Mesendoderm (in vitro differentiated cells): ENCODE measurements at regions not wholly inside any gene's neighbourhood (a gene's known extent, or its start where the extent isn't known, plus 50 kb on each side); places are given as distances from the start of the nearest gene placed in this dataset.

ENCODE experiments used
- DNase-seq: peaks from one replicate; pipeline ENCODE4 v3.0.0; 2013
- H2AK5ac ChIP-seq: 2 replicates; pipeline ENCODE4 v1.6.1; 2013; ENCODE audit warnings: low read length, inconsistent platforms
- H2BK120ac ChIP-seq: 2 replicates; pipeline ENCODE4 v1.6.1; 2013; ENCODE audit warnings: low read depth, mild to moderate bottlenecking, low read length, moderate library complexity, mixed read lengths
- H2BK15ac ChIP-seq: replicated peaks from 2 replicates; pipeline ENCODE4 v1.6.1; 2013; ENCODE audit warnings: low read depth, mild to moderate bottlenecking, moderate library complexity
- H2BK5ac ChIP-seq: 2 replicates; pipeline ENCODE4 v1.6.1; 2013; ENCODE audit warnings: low read length, inconsistent platforms
- H3K18ac ChIP-seq: 2 replicates; pipeline ENCODE4 v1.6.1; 2013; ENCODE audit warnings: mild to moderate bottlenecking, low read length, mixed read lengths
- H3K23ac ChIP-seq: one replicate; pipeline ENCODE4 v1.6.1; 2013; ENCODE audit warnings: low read length
- H3K27ac ChIP-seq: 2 replicates; pipeline ENCODE4 v1.5.1; 2013; ENCODE audit warnings: low read depth, mild to moderate bottlenecking, inconsistent platforms, low read length, moderate library complexity
- H3K27me3 ChIP-seq: 2 replicates; pipeline ENCODE4 v1.6.1; 2013; ENCODE audit warnings: low read length, control low read depth, mild to moderate bottlenecking, inconsistent platforms; ENCODE audit not compliant: insufficient read depth, poor library complexity
- H3K36me3 ChIP-seq: 2 replicates; pipeline ENCODE4 v1.6.1; 2013; ENCODE audit warnings: low read length, inconsistent platforms; ENCODE audit not compliant: control insufficient read depth, insufficient read depth
- H3K4ac ChIP-seq: one replicate; pipeline ENCODE4 v1.6.1; 2013; ENCODE audit warnings: low read depth, mild to moderate bottlenecking, low read length, moderate library complexity
- H3K4me1 ChIP-seq: 2 replicates; pipeline ENCODE4 v1.6.1; 2013; ENCODE audit warnings: low read depth, low read length, inconsistent platforms; ENCODE audit not compliant: control insufficient read depth
- H3K4me2 ChIP-seq: 2 replicates; pipeline ENCODE4 v1.6.1; 2013; ENCODE audit warnings: low read length
- H3K4me3 ChIP-seq: 2 replicates; pipeline ENCODE4 v1.5.1; 2013; ENCODE audit warnings: mild to moderate bottlenecking, low read length
- H3K56ac ChIP-seq: one replicate; pipeline ENCODE4 v1.6.1; 2013; ENCODE audit warnings: low read length
- H3K79me1 ChIP-seq: 2 replicates; pipeline ENCODE4 v1.6.1; 2013; ENCODE audit warnings: low read length, inconsistent platforms
- H3K79me2 ChIP-seq: 2 replicates; pipeline ENCODE4 v1.6.1; 2013; ENCODE audit warnings: mild to moderate bottlenecking, low read length; ENCODE audit not compliant: control insufficient read depth, insufficient read depth
- H3K9ac ChIP-seq: 2 replicates; pipeline ENCODE4 v1.6.1; 2013; ENCODE audit warnings: low read length, inconsistent platforms
- H4K5ac ChIP-seq: one replicate; pipeline ENCODE4 v1.6.1; 2013; ENCODE audit warnings: low read length
- H4K8ac ChIP-seq: one replicate; pipeline ENCODE4 v1.6.1; 2013; ENCODE audit warnings: low read depth, mild to moderate bottlenecking, control low read depth, low read length, moderate library complexity
- WGBS: extraction: QIAGEN DNeasy Blood & Tissue Kit; methylation state at CpG from one replicate; pipeline ENCODE4 v1.1.7; 2013; ENCODE audit warnings: low lambda C conversion rate, missing lambda C conversion rate; ENCODE audit not compliant: insufficient coverage; ENCODE audit errors: extremely low coverage; 5-methylcytosine and 5-hydroxymethylcytosine counted together

- WGBS: no CpG with 5 or more reads among the region's 4 CpGs
- H3K56ac ChIP-seq: no peak overlapping the region
- H3K4me1 ChIP-seq: peaks cover 3% of the 10 kb centered on the region
- H3K18ac ChIP-seq: no peak overlapping the region
- H3K79me1 ChIP-seq: no peaks in the 10 kb centered on the region
- H3K4me2 ChIP-seq: no peak overlapping the region
- H3K4ac ChIP-seq: no peak overlapping the region
- H3K27ac ChIP-seq: no peak overlapping the region
- no peaks in the 10 kb centered on the region for H3K27me3 ChIP-seq
- no peak overlapping the region for H2AK5ac ChIP-seq
- H3K9ac ChIP-seq: no peak overlapping the region
- no peak overlapping the region for H2BK120ac ChIP-seq
- H2BK15ac ChIP-seq: no peak overlapping the region
- H4K8ac ChIP-seq: no peak overlapping the region
- no peaks in the 10 kb centered on the region for H3K36me3 ChIP-seq
- no peaks in the 10 kb centered on the region for H3K79me2 ChIP-seq
- peak; percentile 82 for DNase-seq
- H2BK5ac ChIP-seq: no peak overlapping the region
- H3K4me3 ChIP-seq: no peak overlapping the region
- no peak overlapping the region for H4K5ac ChIP-seq
- H3K23ac ChIP-seq: no peak overlapping the region
These were observed 146.9 kb upstream of the RARB start for GRCh38 chr3:25281041-25281731.

- Histone ChIP-seq H3K56ac (no peak overlapping the region), H3K27me3 (no peaks in the 10 kb centered on the region), H2BK5ac (no peak overlapping the region), H2AK5ac (no peak overlapping the region), H3K79me1 (no peaks in the 10 kb centered on the region), H3K18ac (peak overlapping the region; percentile 51), H3K23ac (no peak overlapping the region), H3K79me2 (no peaks in the 10 kb centered on the region), H3K27ac (no peak overlapping the region), H2BK120ac (no peak overlapping the region), H4K8ac (no peak overlapping the region), H3K9ac (no peak overlapping the region), H2BK15ac (no peak overlapping the region), H3K4me2 (no peak overlapping the region), H3K4me1 (peaks cover 3% of the 10 kb centered on the region), H3K4ac (no peak overlapping the region), H3K4me3 (no peak overlapping the region), H4K5ac (no peak overlapping the region), H3K36me3 (no peaks in the 10 kb centered on the region)
- DNase-seq: no peak
- WGBS: no CpG with 5 or more reads among the region's 2 CpGs
These were observed 146.3 kb upstream of the RARB start for GRCh38 chr3:25281732-25282126.

- no peak overlapping the region for H3K9ac ChIP-seq
- H2AK5ac ChIP-seq: no peak overlapping the region
- DNase-seq: no peak
- H3K4ac ChIP-seq: no peak overlapping the region
- H2BK15ac ChIP-seq: no peak overlapping the region
- no peak overlapping the region for H3K4me3 ChIP-seq
- WGBS: no CpG with 5 or more reads among the region's 3 CpGs
- no peak overlapping the region for H3K56ac ChIP-seq
- no peak overlapping the region for H4K5ac ChIP-seq
- H3K27ac ChIP-seq: no peak overlapping the region
- peaks cover 3% of the 10 kb centered on the region for H3K4me1 ChIP-seq
- H3K36me3 ChIP-seq: no peaks in the 10 kb centered on the region
- H2BK120ac ChIP-seq: no peak overlapping the region
- no peak overlapping the region for H2BK5ac ChIP-seq
- no peaks in the 10 kb centered on the region for H3K79me1 ChIP-seq
- H3K18ac ChIP-seq: no peak overlapping the region
- H3K27me3 ChIP-seq: no peaks in the 10 kb centered on the region
- H3K23ac ChIP-seq: no peak overlapping the region
- no peaks in the 10 kb centered on the region for H3K79me2 ChIP-seq
- no peak overlapping the region for H4K8ac ChIP-seq
- H3K4me2 ChIP-seq: no peak overlapping the region
These were observed 144.4 kb upstream of the RARB start for GRCh38 chr3:25283613-25284012.

- Histone ChIP-seq H4K5ac (no peak overlapping the region), H3K79me2 (no peaks in the 10 kb centered on the region), H2BK15ac (no peak overlapping the region), H3K79me1 (no peaks in the 10 kb centered on the region), H2AK5ac (no peak overlapping the region), H3K4ac (no peak overlapping the region), H3K4me1 (peaks cover 4% of the 10 kb centered on the region), H4K8ac (no peak overlapping the region), H3K36me3 (no peaks in the 10 kb centered on the region), H3K4me3 (no peak overlapping the region), H3K56ac (no peak overlapping the region), H3K23ac (no peak overlapping the region), H2BK120ac (no peak overlapping the region), H2BK5ac (no peak overlapping the region), H3K27ac (no peak overlapping the region), H3K9ac (no peak overlapping the region), H3K18ac (no peak overlapping the region), H3K27me3 (no peaks in the 10 kb centered on the region), H3K4me2 (no peak overlapping the region)
- DNase-seq: no peak
These were observed 143.8 kb upstream of the RARB start for GRCh38 chr3:25284249-25284648.

GRCh38 chr3:25287291-25287884 is 140.7 kb upstream of the RARB start:
- no peak overlapping the region for H3K56ac ChIP-seq
- WGBS: no CpG with 5 or more reads among the region's 1 CpG

GRCh38 chr3:25288413-25288812 is 139.7 kb upstream of the RARB start:
- H2BK5ac ChIP-seq: no peak overlapping the region
- H3K27ac ChIP-seq: no peak overlapping the region
- no peak overlapping the region for H4K8ac ChIP-seq
- peaks cover 1% of the 10 kb centered on the region for H3K4me1 ChIP-seq
- no peak overlapping the region for H3K56ac ChIP-seq
- H2BK15ac ChIP-seq: no peak overlapping the region
- peak overlapping the region; percentile 60 for H3K18ac ChIP-seq
- H3K27me3 ChIP-seq: no peaks in the 10 kb centered on the region
- H3K36me3 ChIP-seq: no peaks in the 10 kb centered on the region
- no CpG with 5 or more reads among the region's 1 CpG for WGBS
- H3K4me3 ChIP-seq: no peak overlapping the region
- no peak overlapping the region for H3K4me2 ChIP-seq
- no peaks in the 10 kb centered on the region for H3K79me2 ChIP-seq
- H3K9ac ChIP-seq: no peak overlapping the region
- H2AK5ac ChIP-seq: no peak overlapping the region
- no peaks in the 10 kb centered on the region for H3K79me1 ChIP-seq
- no peak overlapping the region for H2BK120ac ChIP-seq
- H3K23ac ChIP-seq: no peak overlapping the region
- no peak overlapping the region for H4K5ac ChIP-seq
- H3K4ac ChIP-seq: no peak overlapping the region
- peak; percentile 37 for DNase-seq

More at GRCh38 chr3:25287291-25287884, 140.7 kb upstream of the RARB start:
- Histone ChIP-seq H2BK120ac (no peak overlapping the region), H3K79me2 (no peaks in the 10 kb centered on the region), H3K36me3 (no peaks in the 10 kb centered on the region), H2AK5ac (no peak overlapping the region), H3K4ac (no peak overlapping the region), H3K18ac (no peak overlapping the region), H3K9ac (no peak overlapping the region), H4K5ac (no peak overlapping the region), H2BK15ac (no peak overlapping the region), H2BK5ac (no peak overlapping the region), H3K27ac (no peak overlapping the region), H3K4me1 (peaks cover 1% of the 10 kb centered on the region), H3K4me2 (no peak overlapping the region), H3K4me3 (no peak overlapping the region), H3K27me3 (no peaks in the 10 kb centered on the region), H3K79me1 (no peaks in the 10 kb centered on the region), H4K8ac (no peak overlapping the region), H3K23ac (no peak overlapping the region)
- DNase-seq: peak; percentile 5
